ENCODE measurements at regions not wholly inside any gene's neighbourhood (a gene's known extent, or its start where the extent isn't known, plus 50 kb on each side); places are given as distances from the start of the nearest gene placed in this dataset.
"Not testable (repeated sequence)": the region's sequence is repeated elsewhere in the genome, so short reads cannot be mapped to it uniquely, and the experiment has no call there.

DNA sequence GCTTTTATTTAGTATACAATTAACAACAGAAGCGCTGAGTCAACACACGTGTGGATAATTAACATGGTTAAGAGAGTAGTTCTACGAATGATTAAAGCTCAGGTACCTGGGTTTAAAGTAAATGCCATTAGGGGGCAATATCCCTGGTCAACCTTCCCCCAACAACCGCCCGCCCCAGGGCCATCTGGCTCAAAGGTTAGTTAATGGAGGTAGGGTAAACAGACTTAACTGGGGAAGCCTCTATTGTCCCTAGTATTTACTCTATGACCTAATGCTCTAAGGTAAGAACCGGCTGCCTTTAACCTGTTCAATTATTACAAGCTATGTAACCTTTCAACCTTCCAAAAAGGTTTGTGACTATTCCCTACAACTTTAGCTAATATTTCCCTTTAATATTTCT, 90.7 kb downstream of the CPXCR1 start:
- TF ChIP-seq, protein P1, sequence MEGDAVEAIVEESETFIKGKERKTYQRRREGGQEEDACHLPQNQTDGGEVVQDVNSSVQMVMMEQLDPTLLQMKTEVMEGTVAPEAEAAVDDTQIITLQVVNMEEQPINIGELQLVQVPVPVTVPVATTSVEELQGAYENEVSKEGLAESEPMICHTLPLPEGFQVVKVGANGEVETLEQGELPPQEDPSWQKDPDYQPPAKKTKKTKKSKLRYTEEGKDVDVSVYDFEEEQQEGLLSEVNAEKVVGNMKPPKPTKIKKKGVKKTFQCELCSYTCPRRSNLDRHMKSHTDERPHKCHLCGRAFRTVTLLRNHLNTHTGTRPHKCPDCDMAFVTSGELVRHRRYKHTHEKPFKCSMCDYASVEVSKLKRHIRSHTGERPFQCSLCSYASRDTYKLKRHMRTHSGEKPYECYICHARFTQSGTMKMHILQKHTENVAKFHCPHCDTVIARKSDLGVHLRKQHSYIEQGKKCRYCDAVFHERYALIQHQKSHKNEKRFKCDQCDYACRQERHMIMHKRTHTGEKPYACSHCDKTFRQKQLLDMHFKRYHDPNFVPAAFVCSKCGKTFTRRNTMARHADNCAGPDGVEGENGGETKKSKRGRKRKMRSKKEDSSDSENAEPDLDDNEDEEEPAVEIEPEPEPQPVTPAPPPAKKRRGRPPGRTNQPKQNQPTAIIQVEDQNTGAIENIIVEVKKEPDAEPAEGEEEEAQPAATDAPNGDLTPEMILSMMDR (conservative IDR thresholded peaks at IDR 0.05 in 1 of 2, IDR thresholded peaks at IDR 0.05 in 1 of 2; ENCODE audit: extremely low read depth in 1 of 2, insufficient read depth in 1 of 2, low read depth in 1 of 2, low read length in 2 of 2) = not testable (repeated sequence)
- TF ChIP-seq EZH2 (IDR thresholded peaks at IDR 0.05; ENCODE audit: borderline replicate concordance, low read length) = not testable (repeated sequence)

All from mammary epithelial cell (primary cell).